GM19240 (cell line): ENCODE measurements at regions not wholly inside any gene's neighbourhood (a gene's known extent, or its start where the extent isn't known, plus 50 kb on each side); places are given as distances from the start of the nearest gene placed in this dataset.

Experiments
- DNase-seq: peaks from one replicate; pipeline ENCODE4 v3.0.0; 2011; ENCODE audit warnings: low spot score; ENCODE audit not compliant: insufficient read length

- DNase-seq: no peak
These were observed 53.4 kb upstream of the CD93 start for GRCh38 chr20:23139524-23139923.

- DNase-seq: no peak
These were observed 52.6 kb upstream of the CD93 start for GRCh38 chr20:23138682-23139081.

- no peak for DNase-seq
These were observed 52.1 kb upstream of the CD93 start for GRCh38 chr20:23138226-23138625.

- DNase-seq: no peak
These were observed 51.0 kb upstream of the CD93 start for GRCh38 chr20:23136893-23137745.

- no peak for DNase-seq
These were observed 49.6 kb upstream of the CD93 start for GRCh38 chr20:23135449-23136420.
